ENCODE measurements at regions not wholly inside any gene's neighbourhood (a gene's known extent, or its start where the extent isn't known, plus 50 kb on each side); places are given as distances from the start of the nearest gene placed in this dataset.

DNA sequence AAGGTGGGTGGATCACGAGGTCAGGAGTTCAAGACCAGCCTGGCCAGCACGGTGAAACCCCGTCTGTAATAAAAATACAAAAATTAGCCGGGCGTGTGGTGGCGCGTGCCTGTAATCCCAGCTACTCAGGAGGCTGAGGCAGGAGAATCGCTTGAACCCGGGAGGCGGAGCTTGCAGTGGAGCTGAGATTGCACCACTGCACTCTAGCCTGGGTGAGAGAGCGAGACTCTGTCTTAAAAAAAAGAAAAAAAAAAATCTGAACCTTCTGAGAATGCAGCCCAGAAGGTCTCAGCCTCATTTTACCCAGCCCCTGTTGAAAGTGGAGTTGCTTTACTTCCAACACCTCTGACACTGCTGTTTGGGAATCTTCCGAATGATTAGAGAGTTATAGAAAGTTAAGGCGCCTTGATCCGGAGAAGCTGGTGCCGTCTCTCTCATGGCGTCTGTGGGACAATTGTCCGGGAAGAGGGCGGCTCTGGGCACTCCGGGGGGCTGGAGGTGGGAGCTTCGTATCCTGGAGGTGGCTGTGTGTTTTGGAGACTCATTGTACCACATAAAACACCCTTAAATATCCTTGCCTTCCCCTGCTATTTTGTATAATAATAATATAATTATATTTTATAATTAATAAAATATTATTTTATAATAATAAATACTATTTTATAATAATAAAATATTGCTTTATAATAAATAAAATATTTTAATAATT lies 92.7 kb upstream of the PPP2R3B start:
- no peak overlapping the region for H3K4me3 ChIP-seq (ENCODE audit: insufficient read depth in 1 of 2, low read depth in 1 of 2, low read length in 2 of 2)
- no peak overlapping the region for H3K4me2 ChIP-seq (ENCODE audit: low read length, poor library complexity, severe bottlenecking)
- no peaks in the 10 kb centered on the region for H3K79me1 ChIP-seq (replicated peaks; ENCODE audit: low read length, poor library complexity, severe bottlenecking)
- no peak overlapping the region for H3K9ac ChIP-seq (ENCODE audit: low read length)
- no peak overlapping the region for H2AK5ac ChIP-seq (ENCODE audit: low read length, severe bottlenecking)
- H2BK120ac ChIP-seq (ENCODE audit: low read depth, low read length), result no peak overlapping the region
- no peak overlapping the region for H3K14ac ChIP-seq (ENCODE audit: low read length in 2 of 2)
- H2BK5ac ChIP-seq (ENCODE audit: low read depth, low read length, poor library complexity, severe bottlenecking), result no peak overlapping the region
- H3K23ac ChIP-seq (ENCODE audit: low read length in 2 of 2), result no peak overlapping the region
- no peak overlapping the region for H4K8ac ChIP-seq (ENCODE audit: low read length)
- no peak for DNase-seq
- H2BK15ac ChIP-seq (ENCODE audit: low read depth, poor library complexity, severe bottlenecking), result no peak overlapping the region
- no peak overlapping the region for H4K91ac ChIP-seq (ENCODE audit: low read length)
- H2AFZ ChIP-seq (ENCODE audit: low read depth, low read length), result no peak overlapping the region
- no peak overlapping the region for H3K4ac ChIP-seq (ENCODE audit: low read depth in 1 of 2, low read length in 2 of 2)
- H3K36me3 ChIP-seq (ENCODE audit: control insufficient read depth in 1 of 2, insufficient read depth in 2 of 2, low read depth in 1 of 2, low read length in 2 of 2), result no peaks in the 10 kb centered on the region
- 92% methylated on average over 15 of the region's 20 CpGs for WGBS
- no peaks in the 10 kb centered on the region for H3K27me3 ChIP-seq (ENCODE audit: control insufficient read depth in 1 of 2, insufficient read depth in 1 of 2, low read length in 2 of 2)
- H3K4me1 ChIP-seq (ENCODE audit: control insufficient read depth, insufficient read depth, low read depth, low read length), result no peaks in the 10 kb centered on the region
- H2BK12ac ChIP-seq (ENCODE audit: low read length in 2 of 2), result no peak overlapping the region
- H3K9me3 ChIP-seq (ENCODE audit: control insufficient read depth, low read length), result no peaks in the 10 kb centered on the region
- no peak overlapping the region for H3K18ac ChIP-seq (ENCODE audit: low read depth in 1 of 2, low read length in 2 of 2)
- H3K27ac ChIP-seq (ENCODE audit: low read length, poor library complexity, severe bottlenecking), result no peak overlapping the region

DNA sequence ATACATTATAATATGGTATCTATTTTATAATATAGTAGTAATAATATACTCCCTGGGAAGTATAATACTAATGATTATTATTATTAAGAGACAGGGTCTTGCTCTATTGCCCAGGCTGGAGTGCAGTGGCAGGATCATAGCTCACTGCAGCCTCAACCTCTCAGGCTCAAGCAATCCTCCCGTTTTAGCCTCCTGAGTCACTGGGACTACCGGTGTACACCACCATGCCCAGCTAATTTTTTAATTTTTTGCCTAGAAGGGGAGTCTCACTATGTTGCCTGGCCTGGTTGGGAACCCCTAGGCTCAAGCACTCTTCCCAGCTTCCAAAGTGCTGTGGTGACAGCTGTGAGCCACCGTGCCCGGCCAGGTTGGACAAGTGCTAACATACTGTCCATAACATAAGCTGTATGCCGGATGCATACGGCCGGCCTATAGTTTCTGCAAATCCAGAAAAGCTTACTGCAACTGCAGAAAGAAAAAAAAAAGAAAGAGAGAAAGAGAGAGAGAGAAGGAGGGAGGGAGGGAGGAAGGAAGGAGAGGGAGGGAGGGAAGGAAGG lies 94.2 kb upstream of the PPP2R3B start:
- Histone ChIP-seq H4K8ac (ENCODE audit: low read length) (no peak overlapping the region), H4K91ac (ENCODE audit: low read length) (no peak overlapping the region), H3K9me3 (ENCODE audit: control insufficient read depth, low read length) (no peaks in the 10 kb centered on the region), H3K14ac (ENCODE audit: low read length in 2 of 2) (no peak overlapping the region), H3K79me1 (replicated peaks; ENCODE audit: low read length, poor library complexity, severe bottlenecking) (no peaks in the 10 kb centered on the region), H3K27me3 (ENCODE audit: control insufficient read depth in 1 of 2, insufficient read depth in 1 of 2, low read length in 2 of 2) (no peaks in the 10 kb centered on the region), H2BK15ac (ENCODE audit: low read depth, poor library complexity, severe bottlenecking) (no peak overlapping the region), H2AFZ (ENCODE audit: low read depth, low read length) (no peak overlapping the region), H3K9ac (ENCODE audit: low read length) (no peak overlapping the region), H3K18ac (ENCODE audit: low read depth in 1 of 2, low read length in 2 of 2) (no peak overlapping the region), H3K27ac (ENCODE audit: low read length, poor library complexity, severe bottlenecking) (no peak overlapping the region), H3K4me3 (ENCODE audit: insufficient read depth in 1 of 2, low read depth in 1 of 2, low read length in 2 of 2) (no peak overlapping the region), H3K4me2 (ENCODE audit: low read length, poor library complexity, severe bottlenecking) (no peak overlapping the region), H3K4ac (ENCODE audit: low read depth in 1 of 2, low read length in 2 of 2) (no peak overlapping the region), H2BK120ac (ENCODE audit: low read depth, low read length) (no peak overlapping the region), H2AK5ac (ENCODE audit: low read length, severe bottlenecking) (no peak overlapping the region), H3K36me3 (ENCODE audit: control insufficient read depth in 1 of 2, insufficient read depth in 2 of 2, low read depth in 1 of 2, low read length in 2 of 2) (no peaks in the 10 kb centered on the region), H3K4me1 (ENCODE audit: control insufficient read depth, insufficient read depth, low read depth, low read length) (no peaks in the 10 kb centered on the region), H3K23ac (ENCODE audit: low read length in 2 of 2) (no peak overlapping the region), H2BK5ac (ENCODE audit: low read depth, low read length, poor library complexity, severe bottlenecking) (no peak overlapping the region), H2BK12ac (ENCODE audit: low read length in 2 of 2) (no peak overlapping the region)
- 86% methylated on average over 7 of the region's 7 CpGs for WGBS
- no peak for DNase-seq

DNA sequence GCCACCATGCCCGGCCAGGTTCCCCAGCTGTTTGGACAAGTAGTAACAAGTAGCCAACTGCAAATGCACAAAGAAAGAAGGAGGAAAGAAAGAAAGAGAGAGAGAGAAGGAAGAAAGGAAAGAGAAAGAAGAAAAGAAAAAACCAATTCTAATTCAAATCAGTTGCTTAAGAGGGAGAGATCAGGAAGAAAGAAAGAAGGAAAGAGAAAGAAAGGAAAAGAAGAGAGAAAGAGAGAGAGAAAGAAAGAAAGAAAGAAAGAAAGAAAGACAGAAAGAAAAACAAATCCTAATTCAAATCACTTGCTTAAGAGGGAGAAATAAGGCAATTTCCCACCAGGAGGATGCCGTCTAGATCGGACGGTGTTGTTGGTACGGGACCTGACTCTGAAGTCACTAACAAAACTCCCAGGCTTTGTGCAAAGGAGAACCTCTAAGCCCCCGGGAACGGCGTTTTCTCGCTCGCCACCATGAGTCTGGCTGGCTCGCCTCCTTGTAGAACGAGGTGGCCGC lies 95.5 kb upstream of the PPP2R3B start:
- no peak overlapping the region for H4K91ac ChIP-seq (ENCODE audit: low read length)
- no peak overlapping the region for H3K4ac ChIP-seq (ENCODE audit: low read depth in 1 of 2, low read length in 2 of 2)
- H3K9me3 ChIP-seq (ENCODE audit: control insufficient read depth, low read length), result no peaks in the 10 kb centered on the region
- 57% methylated on average over 13 of the region's 13 CpGs for WGBS
- H3K23ac ChIP-seq (ENCODE audit: low read length in 2 of 2), result no peak overlapping the region
- H3K4me2 ChIP-seq (ENCODE audit: low read length, poor library complexity, severe bottlenecking), result no peak overlapping the region
- H3K36me3 ChIP-seq (ENCODE audit: control insufficient read depth in 1 of 2, insufficient read depth in 2 of 2, low read depth in 1 of 2, low read length in 2 of 2), result no peaks in the 10 kb centered on the region
- H2BK12ac ChIP-seq (ENCODE audit: low read length in 2 of 2), result no peak overlapping the region
- DNase-seq, result no peak
- H3K27ac ChIP-seq (ENCODE audit: low read length, poor library complexity, severe bottlenecking), result no peak overlapping the region
- H3K27me3 ChIP-seq (ENCODE audit: control insufficient read depth in 1 of 2, insufficient read depth in 1 of 2, low read length in 2 of 2), result no peaks in the 10 kb centered on the region
- no peak overlapping the region for H3K14ac ChIP-seq (ENCODE audit: low read length in 2 of 2)
- H3K4me1 ChIP-seq (ENCODE audit: control insufficient read depth, insufficient read depth, low read depth, low read length), result no peaks in the 10 kb centered on the region
- no peak overlapping the region for H2BK5ac ChIP-seq (ENCODE audit: low read depth, low read length, poor library complexity, severe bottlenecking)
- no peak overlapping the region for H3K9ac ChIP-seq (ENCODE audit: low read length)
- H2BK120ac ChIP-seq (ENCODE audit: low read depth, low read length), result no peak overlapping the region
- H3K18ac ChIP-seq (ENCODE audit: low read depth in 1 of 2, low read length in 2 of 2), result no peak overlapping the region
- H2BK15ac ChIP-seq (ENCODE audit: low read depth, poor library complexity, severe bottlenecking), result no peak overlapping the region
- H4K8ac ChIP-seq (ENCODE audit: low read length), result no peak overlapping the region
- H3K79me1 ChIP-seq (replicated peaks; ENCODE audit: low read length, poor library complexity, severe bottlenecking), result no peaks in the 10 kb centered on the region
- no peak overlapping the region for H2AK5ac ChIP-seq (ENCODE audit: low read length, severe bottlenecking)
- no peak overlapping the region for H2AFZ ChIP-seq (ENCODE audit: low read depth, low read length)
- no peak overlapping the region for H3K4me3 ChIP-seq (ENCODE audit: insufficient read depth in 1 of 2, low read depth in 1 of 2, low read length in 2 of 2)

DNA sequence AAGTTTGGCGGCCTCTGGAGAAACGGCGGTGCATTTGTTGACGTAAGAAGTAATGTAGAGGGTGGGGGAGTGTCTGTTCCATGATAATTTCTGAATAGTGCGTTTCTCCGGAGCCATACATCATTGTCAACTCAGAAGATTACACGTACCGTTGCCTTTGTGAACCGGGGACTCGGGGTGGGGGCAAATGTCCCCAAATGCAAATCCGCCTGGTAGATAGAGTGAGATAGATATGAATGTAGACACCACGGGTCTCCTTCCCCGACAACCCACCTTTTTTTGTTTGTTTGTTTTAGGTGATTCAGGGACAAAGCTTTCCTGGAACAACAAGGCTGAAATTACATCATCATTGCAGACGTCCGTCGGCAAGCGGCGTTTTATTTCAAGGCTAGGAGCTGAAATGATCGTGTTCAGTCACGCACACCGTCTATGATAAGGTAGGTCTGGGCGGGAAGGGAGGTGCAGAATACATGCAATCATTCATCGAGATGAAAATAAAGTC lies 96.0 kb upstream of the PPP2R3B start:
- no peak overlapping the region for H3K27ac ChIP-seq (ENCODE audit: low read length, poor library complexity, severe bottlenecking)
- H3K36me3 ChIP-seq (ENCODE audit: control insufficient read depth in 1 of 2, insufficient read depth in 2 of 2, low read depth in 1 of 2, low read length in 2 of 2), result no peaks in the 10 kb centered on the region
- H3K4me2 ChIP-seq (ENCODE audit: low read length, poor library complexity, severe bottlenecking), result no peak overlapping the region
- no peak overlapping the region for H2BK120ac ChIP-seq (ENCODE audit: low read depth, low read length)
- no peak overlapping the region for H3K4ac ChIP-seq (ENCODE audit: low read depth in 1 of 2, low read length in 2 of 2)
- no peaks in the 10 kb centered on the region for H3K4me1 ChIP-seq (ENCODE audit: control insufficient read depth, insufficient read depth, low read depth, low read length)
- no peak overlapping the region for H4K91ac ChIP-seq (ENCODE audit: low read length)
- H4K8ac ChIP-seq (ENCODE audit: low read length), result no peak overlapping the region
- no peak overlapping the region for H3K14ac ChIP-seq (ENCODE audit: low read length in 2 of 2)
- H3K18ac ChIP-seq (ENCODE audit: low read depth in 1 of 2, low read length in 2 of 2), result no peak overlapping the region
- no peak overlapping the region for H2BK5ac ChIP-seq (ENCODE audit: low read depth, low read length, poor library complexity, severe bottlenecking)
- no peak overlapping the region for H2AFZ ChIP-seq (ENCODE audit: low read depth, low read length)
- H3K23ac ChIP-seq (ENCODE audit: low read length in 2 of 2), result no peak overlapping the region
- no peak for DNase-seq
- H3K79me1 ChIP-seq (replicated peaks; ENCODE audit: low read length, poor library complexity, severe bottlenecking), result no peaks in the 10 kb centered on the region
- H3K27me3 ChIP-seq (ENCODE audit: control insufficient read depth in 1 of 2, insufficient read depth in 1 of 2, low read length in 2 of 2), result no peaks in the 10 kb centered on the region
- H3K9ac ChIP-seq (ENCODE audit: low read length), result no peak overlapping the region
- H2BK15ac ChIP-seq (ENCODE audit: low read depth, poor library complexity, severe bottlenecking), result no peak overlapping the region
- H3K9me3 ChIP-seq (ENCODE audit: control insufficient read depth, low read length), result no peaks in the 10 kb centered on the region
- WGBS, result 73% methylated on average over 23 of the region's 23 CpGs
- H2AK5ac ChIP-seq (ENCODE audit: low read length, severe bottlenecking), result no peak overlapping the region
- no peak overlapping the region for H2BK12ac ChIP-seq (ENCODE audit: low read length in 2 of 2)
- no peak overlapping the region for H3K4me3 ChIP-seq (ENCODE audit: insufficient read depth in 1 of 2, low read depth in 1 of 2, low read length in 2 of 2)

Data from mesenchymal stem cell (in vitro differentiated cells and primary cell).